ENCODE measurements at regions not wholly inside any gene's neighbourhood (a gene's known extent, or its start where the extent isn't known, plus 50 kb on each side); places are given as distances from the start of the nearest gene placed in this dataset.

DNA sequence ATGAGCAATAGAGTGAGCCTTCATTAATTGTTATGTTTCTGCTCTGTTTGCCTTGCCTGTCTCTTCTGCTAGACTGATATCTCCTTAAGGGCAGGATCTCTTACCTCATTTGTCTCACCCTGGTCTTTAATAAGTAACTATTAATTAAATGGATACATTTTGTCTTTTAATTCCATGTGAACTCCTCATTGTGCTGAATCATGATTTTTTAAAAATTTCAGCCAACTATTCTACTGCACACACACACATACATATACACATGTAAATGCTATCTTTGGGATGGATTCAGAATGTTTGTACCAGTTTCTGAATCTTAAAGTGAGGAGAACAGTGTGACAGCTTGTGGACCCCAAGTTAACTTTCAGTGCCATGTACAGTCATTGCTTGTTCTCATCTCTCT, 731.1 kb upstream of the MAP3K7 start:
- TF ChIP-seq, protein P1, sequence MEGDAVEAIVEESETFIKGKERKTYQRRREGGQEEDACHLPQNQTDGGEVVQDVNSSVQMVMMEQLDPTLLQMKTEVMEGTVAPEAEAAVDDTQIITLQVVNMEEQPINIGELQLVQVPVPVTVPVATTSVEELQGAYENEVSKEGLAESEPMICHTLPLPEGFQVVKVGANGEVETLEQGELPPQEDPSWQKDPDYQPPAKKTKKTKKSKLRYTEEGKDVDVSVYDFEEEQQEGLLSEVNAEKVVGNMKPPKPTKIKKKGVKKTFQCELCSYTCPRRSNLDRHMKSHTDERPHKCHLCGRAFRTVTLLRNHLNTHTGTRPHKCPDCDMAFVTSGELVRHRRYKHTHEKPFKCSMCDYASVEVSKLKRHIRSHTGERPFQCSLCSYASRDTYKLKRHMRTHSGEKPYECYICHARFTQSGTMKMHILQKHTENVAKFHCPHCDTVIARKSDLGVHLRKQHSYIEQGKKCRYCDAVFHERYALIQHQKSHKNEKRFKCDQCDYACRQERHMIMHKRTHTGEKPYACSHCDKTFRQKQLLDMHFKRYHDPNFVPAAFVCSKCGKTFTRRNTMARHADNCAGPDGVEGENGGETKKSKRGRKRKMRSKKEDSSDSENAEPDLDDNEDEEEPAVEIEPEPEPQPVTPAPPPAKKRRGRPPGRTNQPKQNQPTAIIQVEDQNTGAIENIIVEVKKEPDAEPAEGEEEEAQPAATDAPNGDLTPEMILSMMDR (conservative IDR thresholded peaks at IDR 0.05), result no peak
- no peak for TF ChIP-seq EZH2 (IDR thresholded peaks at IDR 0.05; ENCODE audit: low read depth)
